Small intestine (tissue), 7 donors: ENCODE measurements at regions not wholly inside any gene's neighbourhood (a gene's known extent, or its start where the extent isn't known, plus 50 kb on each side); places are given as distances from the start of the nearest gene placed in this dataset.

Experiments
- DNase-seq, 2 donors: peaks; one replicate each; pipeline versions ENCODE4 v3.0.0 to v3.0.0-alpha.2; 2013
- FAIRE-seq: peaks from 2 replicates; lab custom pipeline; 2012; peaks lifted over from hg19 to GRCh38; lab: Jason Lieb, UNC
- H3K27ac ChIP-seq, 3 donors: one replicate each; pipeline ENCODE4 v1.5.1; 2013; ENCODE audit warnings: low read length in 2 of 3, mild to moderate bottlenecking in 2 of 3, control low read depth in 1 of 3, inconsistent platforms in 1 of 3, low read depth in 1 of 3, moderate library complexity in 1 of 3
- H3K27me3 ChIP-seq, 3 donors: one replicate each; pipeline ENCODE4 v1.6.1; 2013; ENCODE audit warnings: low read length in 3 of 3, inconsistent platforms in 1 of 3; ENCODE audit not compliant: control insufficient read depth in 3 of 3, insufficient read depth in 3 of 3
- H3K36me3 ChIP-seq, 3 donors: one replicate each; pipeline ENCODE4 v1.6.1; 2013; ENCODE audit warnings: low read length in 3 of 3, inconsistent platforms in 1 of 3, low read depth in 1 of 3, mild to moderate bottlenecking in 1 of 3, moderate library complexity in 1 of 3; ENCODE audit not compliant: control insufficient read depth in 3 of 3, insufficient read depth in 2 of 3
- H3K4me1 ChIP-seq, 3 donors: one replicate each; pipeline ENCODE4 v1.6.1; 2013; ENCODE audit warnings: low read length in 2 of 3, inconsistent platforms in 1 of 3, low read depth in 1 of 3, mild to moderate bottlenecking in 1 of 3, moderate library complexity in 1 of 3; ENCODE audit not compliant: control insufficient read depth in 3 of 3, insufficient read depth in 2 of 3
- H3K4me3 ChIP-seq, 3 donors: one replicate each; pipeline ENCODE4 v1.5.1; 2013; ENCODE audit warnings: low read length in 3 of 3, control low read depth in 1 of 3, inconsistent platforms in 1 of 3, low read depth in 1 of 3, mild to moderate bottlenecking in 1 of 3, moderate library complexity in 1 of 3
- H3K9me3 ChIP-seq, 2 donors: one replicate each; pipeline ENCODE4 v1.6.1; 2013; ENCODE audit warnings: low read depth in 1 of 2, low read length in 1 of 2; ENCODE audit not compliant: control insufficient read depth in 2 of 2, insufficient read depth in 1 of 2
- WGBS, 3 donors: extraction: QIAGEN DNeasy Blood & Tissue Kit; methylation state at CpG; one replicate each; pipeline ENCODE4 v1.1.7; 2013; 5-methylcytosine and 5-hydroxymethylcytosine counted together
- donor health status: healthy with polysubstance abuse.
- donor health status: control.
- donor health status: control.
- donor health status: Bipolar disorder and iron deficiency.
- donor health status: healthy.

DNA sequence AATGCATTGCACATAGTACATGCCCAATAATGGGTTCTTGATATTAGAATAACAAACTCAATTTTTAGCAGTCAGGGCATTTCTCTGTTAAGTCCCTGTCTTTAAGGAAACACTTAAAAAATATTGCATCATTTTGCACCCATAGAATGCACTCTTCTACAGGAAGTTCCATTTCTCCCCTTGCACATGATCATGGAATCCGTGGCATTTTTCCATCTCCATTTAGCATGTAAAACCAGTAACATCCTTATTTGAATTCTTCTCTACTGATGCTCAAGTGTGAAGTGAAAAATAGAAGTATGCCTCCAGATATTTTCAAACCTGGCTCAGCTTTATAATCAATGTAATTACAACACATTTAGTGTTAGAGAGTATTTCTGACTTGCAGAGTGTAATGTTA is 192.8 kb downstream of the RWDD3 start:
- 45 to 65% (median 64%) methylated on average over 1 of the region's 1 CpG for WGBS, 3 donors

DNA sequence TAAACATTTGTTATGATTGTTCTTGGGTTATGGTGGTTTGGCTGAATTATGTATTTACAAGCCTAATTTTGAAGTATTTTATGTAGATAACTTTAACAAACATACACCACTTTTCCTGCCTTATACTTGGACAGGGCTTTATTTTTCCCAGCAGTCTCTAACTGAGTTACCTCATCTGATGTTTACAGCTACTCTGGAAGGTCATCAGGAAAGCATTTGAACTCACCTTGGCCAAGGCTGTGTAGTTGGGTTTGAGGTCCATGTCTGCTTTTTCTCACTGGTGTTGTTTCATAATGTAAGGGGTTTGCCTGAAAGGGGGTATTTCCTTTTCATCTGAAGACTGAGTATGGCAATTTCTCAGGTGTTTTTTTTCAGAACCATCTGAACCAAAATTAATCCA is 193.5 kb downstream of the RWDD3 start:
- DNase-seq (no peak), FAIRE-seq (no peak)
- Histone ChIP-seq H3K4me3 (no peak overlapping the region), H3K4me1 (no peaks in the 10 kb centered on the region), H3K27ac (no peak overlapping the region), H3K9me3 (no peaks in the 10 kb centered on the region), H3K27me3 (no peaks in the 10 kb centered on the region), H3K36me3 (no peaks in the 10 kb centered on the region)

More for the DNA sequence above, 192.8 kb downstream of the RWDD3 start:
- Histone ChIP-seq H3K4me3 (no peak overlapping the region), H3K27me3 (no peaks in the 10 kb centered on the region), H3K4me1 (no peaks in the 10 kb centered on the region), H3K9me3 (no peaks in the 10 kb centered on the region), H3K27ac (no peak overlapping the region), H3K36me3 (no peaks in the 10 kb centered on the region)
- DNase-seq (no peak), FAIRE-seq (no peak)

DNA sequence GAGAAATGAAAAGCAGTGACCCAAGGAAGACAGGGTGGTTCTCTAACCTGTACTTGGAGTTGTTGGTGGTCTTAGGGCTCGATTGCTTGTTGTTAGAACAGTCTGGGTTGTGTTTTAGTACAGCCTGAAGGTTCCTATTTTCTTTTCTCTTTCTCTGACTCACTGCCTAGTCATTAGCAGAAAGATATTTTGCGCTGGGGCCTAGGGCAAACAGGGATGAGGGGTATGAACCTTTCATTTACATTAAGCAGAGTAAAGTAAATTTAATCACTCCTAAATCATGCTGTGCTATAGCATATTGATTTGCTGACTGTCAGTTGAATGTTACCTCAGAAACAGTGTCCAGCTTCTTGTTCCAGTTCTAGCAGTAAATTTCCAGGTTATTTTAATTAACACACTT is 197.2 kb downstream of the RWDD3 start:
- WGBS, 3 donors = 28 to 55% (median 40%) methylated on average over 2 of the region's 2 CpGs
- no peaks in the 10 kb centered on the region for H3K4me1 ChIP-seq
- FAIRE-seq (no peak), DNase-seq (no peak)
- no peak overlapping the region for H3K27ac ChIP-seq
- H3K4me3 ChIP-seq = no peak overlapping the region
- H3K36me3 ChIP-seq = no peaks in the 10 kb centered on the region
- no peaks in the 10 kb centered on the region for H3K27me3 ChIP-seq
- H3K9me3 ChIP-seq = no peaks in the 10 kb centered on the region

DNA sequence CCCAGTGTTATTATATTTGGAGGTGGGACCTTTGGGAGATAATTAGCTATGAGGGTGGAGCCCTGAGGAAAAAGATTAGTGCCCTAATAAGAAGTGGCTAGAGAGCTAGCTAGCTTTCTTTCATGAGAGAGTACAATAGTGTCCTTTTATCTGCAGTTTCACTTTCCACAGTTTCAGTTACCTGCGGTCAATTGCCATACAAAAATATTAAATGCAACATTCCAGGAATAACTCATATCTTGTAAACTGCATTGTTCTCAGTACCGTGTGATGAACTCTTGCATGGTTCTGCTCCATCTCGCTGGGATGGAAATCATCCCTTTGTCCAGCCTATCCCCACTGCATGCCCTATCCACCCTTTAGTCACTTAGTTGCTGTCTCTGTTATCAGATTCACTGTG is 201.6 kb downstream of the RWDD3 start:
- no peak for FAIRE-seq
- H3K4me1 ChIP-seq = no peaks in the 10 kb centered on the region
- no peak overlapping the region for H3K4me3 ChIP-seq
- DNase-seq = no peak
- 70 to 85% (median 77%) methylated on average over 3 of the region's 3 CpGs for WGBS, 3 donors
- no peaks in the 10 kb centered on the region for H3K9me3 ChIP-seq
- H3K36me3 ChIP-seq = no peaks in the 10 kb centered on the region
- H3K27me3 ChIP-seq = no peaks in the 10 kb centered on the region
- no peak overlapping the region for H3K27ac ChIP-seq

DNA sequence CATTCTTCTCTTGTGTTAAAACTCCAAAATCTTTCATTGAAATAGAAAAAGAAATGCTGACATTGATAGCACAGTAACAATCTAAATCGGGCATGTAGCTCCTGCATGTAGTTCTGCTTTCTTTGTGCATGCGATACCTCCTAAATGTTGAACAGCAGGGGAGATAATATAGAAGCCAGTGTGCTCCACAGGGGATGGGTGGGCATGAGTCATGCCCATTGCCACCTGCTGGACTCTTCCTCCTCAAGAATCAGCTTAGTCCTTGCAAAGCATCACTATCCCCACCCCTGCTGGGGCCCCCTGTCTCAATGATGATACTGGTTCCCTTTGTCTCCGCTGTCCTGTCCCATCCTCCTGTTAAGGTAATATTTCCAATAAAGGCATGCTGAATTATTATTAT is 203.0 kb downstream of the RWDD3 start:
- no peaks in the 10 kb centered on the region for H3K9me3 ChIP-seq
- no peaks in the 10 kb centered on the region for H3K36me3 ChIP-seq
- FAIRE-seq (no peak), DNase-seq (no peak)
- H3K27me3 ChIP-seq = no peaks in the 10 kb centered on the region
- 60 to 71% (median 65%) methylated on average over 3 of the region's 3 CpGs for WGBS, 3 donors
- H3K27ac ChIP-seq = no peak overlapping the region
- no peak overlapping the region for H3K4me3 ChIP-seq
- no peaks in the 10 kb centered on the region for H3K4me1 ChIP-seq

DNA sequence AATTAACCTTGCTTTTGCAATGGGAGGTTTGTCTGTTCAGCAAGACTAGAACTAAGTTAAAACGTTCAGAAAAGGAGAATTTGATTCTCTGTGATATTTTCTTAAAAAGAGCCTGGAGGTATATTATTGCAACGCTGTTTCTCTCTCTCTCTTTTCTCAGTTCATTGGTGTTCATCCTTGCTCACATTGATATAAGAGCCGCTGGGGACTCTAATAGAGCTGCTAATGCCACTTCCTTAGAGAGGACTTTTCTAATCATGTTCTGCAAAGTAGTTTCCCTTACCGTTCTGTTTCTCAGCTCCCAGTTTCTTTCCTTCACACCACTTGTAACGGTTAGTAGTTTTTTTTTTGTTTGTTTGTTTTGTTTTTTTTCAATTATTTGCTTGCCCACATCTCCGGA is 203.8 kb downstream of the RWDD3 start:
- H3K36me3 ChIP-seq = no peaks in the 10 kb centered on the region
- FAIRE-seq = no peak
- H3K27ac ChIP-seq = no peak overlapping the region
- no peaks in the 10 kb centered on the region for H3K4me1 ChIP-seq
- no peaks in the 10 kb centered on the region for H3K27me3 ChIP-seq
- 41 to 57% (median 49%) methylated on average over 6 of the region's 6 CpGs for WGBS, 3 donors
- no peaks in the 10 kb centered on the region for H3K9me3 ChIP-seq
- no peak overlapping the region for H3K4me3 ChIP-seq
- DNase-seq = no peak

DNA sequence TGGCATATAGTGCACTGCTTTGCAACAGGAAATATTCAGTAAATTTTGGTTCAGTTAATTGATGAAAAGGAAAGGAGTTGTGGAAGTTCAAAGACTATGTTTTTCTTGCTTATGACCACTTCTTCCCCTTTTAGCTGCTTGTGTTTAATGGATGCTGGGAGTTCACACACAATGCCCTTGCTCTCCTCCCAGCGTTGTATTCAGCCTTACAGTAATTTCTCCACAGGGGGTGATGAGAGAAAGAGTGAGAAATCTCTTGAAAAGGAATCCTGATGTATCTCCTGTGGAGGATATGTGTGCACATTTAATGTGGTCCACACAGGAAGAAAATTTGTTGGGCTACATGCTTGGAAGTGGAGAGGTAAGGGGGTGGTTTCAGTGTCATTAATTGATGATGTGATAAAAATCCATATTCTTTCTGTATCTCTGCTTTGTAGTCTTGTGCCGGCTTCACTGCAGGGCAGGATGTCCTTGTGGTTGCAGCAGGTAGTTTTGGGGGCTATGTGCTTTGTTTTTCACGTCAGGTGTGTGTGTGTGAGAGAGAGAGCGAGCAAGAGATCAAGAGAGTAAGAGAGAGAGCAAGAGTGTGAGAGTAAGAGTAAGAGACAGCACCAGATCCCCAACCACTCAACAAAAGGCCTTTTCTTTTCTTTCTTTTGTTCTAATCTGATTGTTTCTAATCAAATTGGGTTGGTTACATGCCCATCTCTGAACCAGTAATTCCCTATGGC is 204.4 kb downstream of the RWDD3 start:
- 43 to 55% (median 46%) methylated on average over 4 of the region's 4 CpGs for WGBS, 3 donors
- DNase-seq (no peak), FAIRE-seq (no peak)
- no peak overlapping the region for H3K4me3 ChIP-seq
- H3K4me1 ChIP-seq = no peaks in the 10 kb centered on the region
- no peaks in the 10 kb centered on the region for H3K36me3 ChIP-seq
- H3K9me3 ChIP-seq = no peaks in the 10 kb centered on the region
- no peak overlapping the region for H3K27ac ChIP-seq
- no peaks in the 10 kb centered on the region for H3K27me3 ChIP-seq

DNA sequence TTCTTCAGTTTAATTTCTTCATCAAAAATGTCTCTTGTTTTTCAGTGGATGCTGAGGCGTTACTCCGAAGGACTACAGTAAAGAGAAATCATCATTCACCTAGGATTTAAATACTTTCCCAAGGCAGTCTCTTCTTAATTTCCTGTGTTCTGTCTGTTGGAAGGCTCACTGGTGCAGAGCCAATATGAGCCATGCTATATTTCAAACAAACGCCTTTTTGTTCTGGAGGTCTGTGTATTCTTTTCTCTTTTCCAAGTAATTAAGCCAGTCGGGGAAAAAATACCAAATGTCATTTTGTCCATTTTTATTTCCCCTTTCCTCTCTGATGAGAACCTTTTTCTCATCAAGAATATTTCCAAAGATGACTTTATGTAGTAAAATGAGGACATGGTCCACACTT is 206.5 kb downstream of the RWDD3 start:
- no peak overlapping the region for H3K27ac ChIP-seq
- no peak overlapping the region for H3K4me3 ChIP-seq
- 69 to 87% (median 81%) methylated on average over 4 of the region's 4 CpGs for WGBS, 3 donors
- no peaks in the 10 kb centered on the region for H3K4me1 ChIP-seq
- H3K9me3 ChIP-seq = no peaks in the 10 kb centered on the region
- no peak for DNase-seq
- no peaks in the 10 kb centered on the region for H3K27me3 ChIP-seq
- no peak for FAIRE-seq
- no peaks in the 10 kb centered on the region for H3K36me3 ChIP-seq

DNA sequence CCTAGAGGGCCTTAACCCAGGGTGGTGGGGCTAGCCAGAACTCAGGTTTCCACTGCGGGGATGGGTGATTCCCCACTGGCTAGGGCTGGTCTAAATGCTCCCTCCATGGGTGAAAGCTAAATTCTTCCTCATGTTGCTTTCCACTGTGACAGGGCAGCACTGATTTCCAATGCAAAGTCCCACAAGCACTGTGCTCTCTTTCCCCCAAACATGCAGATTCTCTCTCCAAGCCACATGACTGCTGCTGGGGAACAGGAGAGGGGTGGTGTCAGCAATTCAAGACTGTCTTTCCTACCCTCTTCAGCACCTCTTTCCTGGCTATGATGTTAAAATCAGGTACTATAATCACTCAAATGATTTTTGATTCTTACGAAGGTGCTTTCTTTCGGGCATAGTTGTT is 215.5 kb downstream of the RWDD3 start:
- H3K4me3 ChIP-seq = no peak overlapping the region
- no peak for FAIRE-seq
- WGBS, 3 donors = 90 to 97% (median 97%) methylated on average over 3 of the region's 3 CpGs
- H3K36me3 ChIP-seq = no peaks in the 10 kb centered on the region
- no peak for DNase-seq
- no peaks in the 10 kb centered on the region for H3K4me1 ChIP-seq
- H3K27ac ChIP-seq = no peak overlapping the region
- H3K9me3 ChIP-seq = peaks cover 2% of the 10 kb centered on the region in 2 donors
- no peaks in the 10 kb centered on the region for H3K27me3 ChIP-seq
